A549 (cell line): ENCODE measurements at regions not wholly inside any gene's neighbourhood (a gene's known extent, or its start where the extent isn't known, plus 50 kb on each side); places are given as distances from the start of the nearest gene placed in this dataset.

Experiments used
- ATAC-seq, 2 experiments: fragments of 200-7000 bp in 1 of 2; fragments of >200 bp in 1 of 2; cut with Nextera tagmentation in 1 of 2; cut with Tn5 transposase in 1 of 2; 3 replicates each; pipeline versions ENCODE4 v1.8.0 to v1.9.1; 2018 to 2020; ENCODE audit warnings: mild to moderate bottlenecking in 1 of 2, moderate library complexity in 1 of 2
- CTCF ChIA-PET: fragments of 300-600 bp; sonication (Branson Sonifier 250); formaldehyde crosslinking; extraction: SDS; loops from one replicate; lab custom pipeline; 2021; ENCODE audit warnings: antibody characterized with exemption, inconsistent platforms; lab: Yijun Ruan, JAX
- POLR2A ChIA-PET: fragments of 350-600 bp; formaldehyde crosslinking; extraction: SDS; loops from one replicate; lab custom pipeline; 2021; ENCODE audit warnings: antibody characterized with exemption, inconsistent platforms; lab: Yijun Ruan, JAX
- DNase-seq, 2 experiments: peaks; one replicate each; pipeline versions ENCODE4 v3.0.0 to v3.0.0-alpha.2; 2011 to 2016; ENCODE audit warnings: low read depth in 1 of 2, low spot score in 1 of 2
- FAIRE-seq: peaks from 2 replicates; lab custom pipeline; 2011; peaks lifted over from hg19 to GRCh38; lab: Jason Lieb, UNC
- H3K27ac ChIP-seq, 2 experiments: fragments of >200 bp; sonication (Bioruptor Twin); formaldehyde crosslinking; 3 replicates each; pipeline ENCODE4 v1.5.1; 2016 to 2017
- H3K4me1 ChIP-seq: fragments of >200 bp; sonication (Bioruptor Twin); formaldehyde crosslinking; 3 replicates; pipeline ENCODE4 v1.6.1; 2016
- H3K4me2 ChIP-seq: fragments of >200 bp; sonication (Bioruptor Twin); formaldehyde crosslinking; 3 replicates; pipeline ENCODE4 v1.6.1; 2016
- H3K4me3 ChIP-seq: fragments of >200 bp; sonication (Bioruptor Twin); formaldehyde crosslinking; 3 replicates; pipeline ENCODE4 v1.5.1; 2016
- H3K9me3 ChIP-seq: fragments of >200 bp; sonication (Bioruptor Twin); formaldehyde crosslinking; 3 replicates; pipeline ENCODE4 v1.6.1; 2016
- CBX8 ChIP-seq: fragments of 200-600 bp; sonication (generic); IDR thresholded peaks from 2 replicates; pipeline ENCODE4 v1.6.1; 2016
- CHD2 ChIP-seq: fragments of 150-350 bp; IDR thresholded peaks from 2 replicates; pipeline ENCODE4 v1.6.1; 2014; ENCODE audit warnings: low read length; ENCODE audit not compliant: partially characterized antibody
- CHD4 ChIP-seq: fragments of 200-600 bp; sonication (generic); IDR thresholded peaks from 2 replicates; pipeline ENCODE4 v1.6.1; 2016; ENCODE audit warnings: antibody characterized with exemption, mild to moderate bottlenecking, borderline replicate concordance
- EHMT2 ChIP-seq: fragments of 200-600 bp; sonication (generic); IDR thresholded peaks from 2 replicates; pipeline ENCODE4 v1.6.1; 2016; ENCODE audit warnings: antibody characterized with exemption, low read depth, mild to moderate bottlenecking, moderate library complexity
- FOSL2 ChIP-seq, 2 experiments: fragments of 450-650 bp in 1 of 2; fragments of >200 bp in 1 of 2; sonication (Bioruptor Twin) in 1 of 2; formaldehyde crosslinking; IDR thresholded peaks; 2 replicates each; pipeline versions ENCODE4 v1.5.0 to v1.6.1; 2016 to 2020; ENCODE audit warnings: mild to moderate bottlenecking in 1 of 2, moderate library complexity in 1 of 2
- GATA3 ChIP-seq: IDR thresholded peaks from 2 replicates; pipeline ENCODE4 v1.6.1; 2012; ENCODE audit warnings: borderline replicate concordance
- HDAC2 ChIP-seq: fragments of 200-600 bp; sonication (generic); IDR thresholded peaks from 2 replicates; pipeline ENCODE4 v1.6.1; 2016
- HOXB13 ChIP-seq: fragments of 250-450 bp; sonication (Bioruptor Pico); IDR thresholded peaks from 2 replicates; pipeline ENCODE4 v1.5.0; 2020; ENCODE audit warnings: low read depth, mild to moderate bottlenecking, moderate library complexity
- HOXB5 ChIP-seq: fragments of 250-450 bp; sonication (Bioruptor Pico); IDR thresholded peaks from 2 replicates; pipeline ENCODE4 v1.5.0; 2020; ENCODE audit warnings: mild to moderate bottlenecking, moderate library complexity
- MAZ ChIP-seq: fragments of 150-350 bp; IDR thresholded peaks from 2 replicates; pipeline ENCODE4 v1.6.1; 2014; ENCODE audit warnings: antibody characterized with exemption, low read depth, low read length, borderline replicate concordance
- RARB ChIP-seq: fragments of 250-450 bp; sonication (Bioruptor Pico); IDR thresholded peaks from 2 replicates; pipeline ENCODE4 v1.8.0; 2021; ENCODE audit warnings: mild to moderate bottlenecking, moderate library complexity
- RCOR1 ChIP-seq: fragments of 150-350 bp; IDR thresholded peaks from 2 replicates; pipeline ENCODE4 v1.6.1; 2014; ENCODE audit warnings: antibody characterized with exemption, low read length, low read depth
- RFX5 ChIP-seq: fragments of 450-650 bp; IDR thresholded peaks from 2 replicates; pipeline ENCODE4 v1.7.1; 2014; ENCODE audit warnings: antibody characterized with exemption, mild to moderate bottlenecking, moderate library complexity
- RNF2 ChIP-seq: fragments of 200-600 bp; sonication (generic); IDR thresholded peaks from 2 replicates; pipeline ENCODE4 v1.6.1; 2016; ENCODE audit warnings: low read depth, mild to moderate bottlenecking, antibody characterized with exemption, moderate library complexity, borderline replicate concordance
- SREBF2 ChIP-seq: fragments of 450-650 bp; IDR thresholded peaks from 2 replicates; pipeline ENCODE4 v1.6.1; 2014; ENCODE audit warnings: mild to moderate bottlenecking, moderate library complexity
- ZFP36 ChIP-seq: fragments of 450-650 bp; IDR thresholded peaks from 2 replicates; pipeline ENCODE4 v1.6.1; 2014; ENCODE audit warnings: borderline replicate concordance; ENCODE audit not compliant: partially characterized antibody
- WGBS: methylation state at CpG from one replicate; pipeline ENCODE4 v1.1.6; 2017; ENCODE audit errors: missing lambda C conversion rate; 5-methylcytosine and 5-hydroxymethylcytosine counted together
- TF ChIP-seq, protein P1 (sequence below): fragments of 250-450 bp; sonication (Bioruptor Pico); IDR thresholded peaks from 2 replicates; pipeline ENCODE4 v1.5.0; 2021; ENCODE audit warnings: mild to moderate bottlenecking, moderate library complexity, borderline replicate concordance
- TF ChIP-seq, protein P2 (sequence below): fragments of 200-600 bp; sonication (generic); IDR thresholded peaks from 2 replicates; pipeline ENCODE4 v1.6.1; 2016; ENCODE audit warnings: antibody characterized with exemption, mild to moderate bottlenecking, moderate library complexity
- TF ChIP-seq, protein P3 (sequence below): IDR thresholded peaks from 2 replicates; pipeline ENCODE4 v1.6.1; 2012

DNA sequence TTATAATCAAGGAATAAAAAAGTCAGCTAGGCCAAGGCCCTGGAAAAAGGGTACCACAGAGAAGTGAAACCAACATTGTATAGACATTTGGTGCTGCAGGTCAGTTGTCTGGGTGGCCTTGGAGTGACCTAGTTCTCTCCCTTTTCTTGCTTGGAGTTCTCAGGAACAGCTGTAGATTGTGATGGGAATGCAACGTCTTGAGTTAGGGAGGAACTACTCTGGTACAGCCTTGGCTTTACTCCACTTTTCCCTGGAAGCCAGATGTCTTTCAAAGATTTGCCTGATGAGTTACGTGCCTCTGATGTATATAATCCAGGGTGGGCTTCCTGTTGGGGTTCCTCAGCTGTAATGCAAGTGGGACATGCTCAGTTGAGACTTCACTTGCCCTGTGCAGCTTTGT, 694.7 kb downstream of the HTR1B start:
- WGBS, result 7% methylated on average over 2 of the region's 2 CpGs

GRCh38 chr6:76764057-76764456, 691.6 kb upstream of the IMPG1 start:
- Histone ChIP-seq H3K9me3 (no peaks in the 10 kb centered on the region), H3K4me1 (no peaks in the 10 kb centered on the region), H3K4me3 (no peak overlapping the region), H3K4me2 (no peak overlapping the region), H3K27ac (no peak overlapping the region)
- ChIA-PET POLR2A (no interaction called here), CTCF (no interaction called here)
- no peak for TF ChIP-seq CHD2
- TF ChIP-seq CBX8, result no peak
- no peak for TF ChIP-seq SREBF2
- TF ChIP-seq RCOR1, result no peak
- TF ChIP-seq RFX5, result no peak
- no peak for TF ChIP-seq GATA3
- no peak for TF ChIP-seq ZFP36
- TF ChIP-seq FOSL2 (IDR thresholded peaks at IDR 0.05), result no peak
- TF ChIP-seq FOSL2 (CRISPR knock-in tag; IDR thresholded peaks at IDR 0.05), result no peak
- FAIRE-seq, result no peak
- no peak for ATAC-seq
- WGBS, result 0% methylated on average over 2 of the region's 2 CpGs
- no peak for DNase-seq

More for the DNA sequence above, 694.7 kb downstream of the HTR1B start:
- FAIRE-seq, result no peak
- TF ChIP-seq EHMT2, result no peak
- no peak for TF ChIP-seq ZFP36
- TF ChIP-seq, protein P1, sequence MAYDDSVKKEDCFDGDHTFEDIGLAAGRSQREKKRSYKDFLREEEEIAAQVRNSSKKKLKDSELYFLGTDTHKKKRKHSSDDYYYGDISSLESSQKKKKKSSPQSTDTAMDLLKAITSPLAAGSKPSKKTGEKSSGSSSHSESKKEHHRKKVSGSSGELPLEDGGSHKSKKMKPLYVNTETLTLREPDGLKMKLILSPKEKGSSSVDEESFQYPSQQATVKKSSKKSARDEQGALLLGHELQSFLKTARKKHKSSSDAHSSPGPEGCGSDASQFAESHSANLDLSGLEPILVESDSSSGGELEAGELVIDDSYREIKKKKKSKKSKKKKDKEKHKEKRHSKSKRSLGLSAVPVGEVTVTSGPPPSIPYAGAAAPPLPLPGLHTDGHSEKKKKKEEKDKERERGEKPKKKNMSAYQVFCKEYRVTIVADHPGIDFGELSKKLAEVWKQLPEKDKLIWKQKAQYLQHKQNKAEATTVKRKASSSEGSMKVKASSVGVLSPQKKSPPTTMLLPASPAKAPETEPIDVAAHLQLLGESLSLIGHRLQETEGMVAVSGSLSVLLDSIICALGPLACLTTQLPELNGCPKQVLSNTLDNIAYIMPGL (CRISPR knock-in tag), result no peak
- TF ChIP-seq CHD4, result no peak
- no peak for TF ChIP-seq HOXB5
- no peak for TF ChIP-seq MAZ
- no peak for TF ChIP-seq RNF2
- TF ChIP-seq HOXB13 (CRISPR knock-in tag), result no peak
- TF ChIP-seq, protein P2, sequence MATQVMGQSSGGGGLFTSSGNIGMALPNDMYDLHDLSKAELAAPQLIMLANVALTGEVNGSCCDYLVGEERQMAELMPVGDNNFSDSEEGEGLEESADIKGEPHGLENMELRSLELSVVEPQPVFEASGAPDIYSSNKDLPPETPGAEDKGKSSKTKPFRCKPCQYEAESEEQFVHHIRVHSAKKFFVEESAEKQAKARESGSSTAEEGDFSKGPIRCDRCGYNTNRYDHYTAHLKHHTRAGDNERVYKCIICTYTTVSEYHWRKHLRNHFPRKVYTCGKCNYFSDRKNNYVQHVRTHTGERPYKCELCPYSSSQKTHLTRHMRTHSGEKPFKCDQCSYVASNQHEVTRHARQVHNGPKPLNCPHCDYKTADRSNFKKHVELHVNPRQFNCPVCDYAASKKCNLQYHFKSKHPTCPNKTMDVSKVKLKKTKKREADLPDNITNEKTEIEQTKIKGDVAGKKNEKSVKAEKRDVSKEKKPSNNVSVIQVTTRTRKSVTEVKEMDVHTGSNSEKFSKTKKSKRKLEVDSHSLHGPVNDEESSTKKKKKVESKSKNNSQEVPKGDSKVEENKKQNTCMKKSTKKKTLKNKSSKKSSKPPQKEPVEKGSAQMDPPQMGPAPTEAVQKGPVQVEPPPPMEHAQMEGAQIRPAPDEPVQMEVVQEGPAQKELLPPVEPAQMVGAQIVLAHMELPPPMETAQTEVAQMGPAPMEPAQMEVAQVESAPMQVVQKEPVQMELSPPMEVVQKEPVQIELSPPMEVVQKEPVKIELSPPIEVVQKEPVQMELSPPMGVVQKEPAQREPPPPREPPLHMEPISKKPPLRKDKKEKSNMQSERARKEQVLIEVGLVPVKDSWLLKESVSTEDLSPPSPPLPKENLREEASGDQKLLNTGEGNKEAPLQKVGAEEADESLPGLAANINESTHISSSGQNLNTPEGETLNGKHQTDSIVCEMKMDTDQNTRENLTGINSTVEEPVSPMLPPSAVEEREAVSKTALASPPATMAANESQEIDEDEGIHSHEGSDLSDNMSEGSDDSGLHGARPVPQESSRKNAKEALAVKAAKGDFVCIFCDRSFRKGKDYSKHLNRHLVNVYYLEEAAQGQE, result no peak
- no peak for TF ChIP-seq RFX5
- no peak for TF ChIP-seq RARB (CRISPR knock-in tag)
- TF ChIP-seq, protein P3, sequence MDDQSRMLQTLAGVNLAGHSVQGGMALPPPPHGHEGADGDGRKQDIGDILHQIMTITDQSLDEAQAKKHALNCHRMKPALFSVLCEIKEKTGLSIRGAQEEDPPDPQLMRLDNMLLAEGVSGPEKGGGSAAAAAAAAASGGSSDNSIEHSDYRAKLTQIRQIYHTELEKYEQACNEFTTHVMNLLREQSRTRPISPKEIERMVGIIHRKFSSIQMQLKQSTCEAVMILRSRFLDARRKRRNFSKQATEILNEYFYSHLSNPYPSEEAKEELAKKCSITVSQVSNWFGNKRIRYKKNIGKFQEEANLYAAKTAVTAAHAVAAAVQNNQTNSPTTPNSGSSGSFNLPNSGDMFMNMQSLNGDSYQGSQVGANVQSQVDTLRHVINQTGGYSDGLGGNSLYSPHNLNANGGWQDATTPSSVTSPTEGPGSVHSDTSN, result no peak
- TF ChIP-seq HDAC2, result no peak
- TF ChIP-seq, all 56 proteins: peak for 0
- Histone ChIP-seq H3K9me3 (no peaks in the 10 kb centered on the region), H3K4me2 (no peak overlapping the region), H3K4me1 (no peaks in the 10 kb centered on the region), H3K4me3 (no peak overlapping the region), H3K27ac (no peak overlapping the region)
- ATAC-seq, result no peak
- ChIA-PET CTCF (no interaction called here), POLR2A (no interaction called here)
- no peak for DNase-seq
